GM19467 (cell line): ENCODE measurements at regions not wholly inside any gene's neighbourhood (a gene's known extent, or its start where the extent isn't known, plus 50 kb on each side); places are given as distances from the start of the nearest gene placed in this dataset.
"Not testable (repeated sequence)": the region's sequence is repeated elsewhere in the genome, so short reads cannot be mapped to it uniquely, and the experiment has no call there.

Experiments
- ATAC-seq: cut with Tn5 transposase; IDR thresholded peaks from one replicate; pipeline ENCODE4 v1.9.1; 2021; ENCODE audit warnings: mild to moderate bottlenecking, moderate library complexity; ENCODE audit not compliant: unreplicated experiment

DNA sequence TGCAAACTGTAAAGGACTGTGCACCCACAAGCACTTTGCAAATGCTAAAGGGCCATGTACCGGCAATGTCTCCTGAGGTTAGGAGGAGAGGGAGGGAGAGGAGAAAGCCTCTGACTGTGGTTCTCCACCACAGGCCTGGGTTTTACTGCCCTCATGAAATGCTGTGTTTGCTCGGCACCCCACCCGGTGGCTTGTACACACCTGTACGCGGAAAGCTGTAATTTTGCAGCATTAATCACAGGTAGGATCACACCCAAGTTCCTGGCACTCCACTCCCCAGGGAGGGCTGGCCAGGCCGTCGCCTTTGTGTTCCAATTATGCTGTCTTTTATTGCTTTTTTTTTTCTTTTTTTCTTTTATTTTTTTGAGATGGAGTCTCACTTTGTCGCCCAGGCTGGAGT is 78.5 kb upstream of the MYL10 start:
- ATAC-seq: no peak

DNA sequence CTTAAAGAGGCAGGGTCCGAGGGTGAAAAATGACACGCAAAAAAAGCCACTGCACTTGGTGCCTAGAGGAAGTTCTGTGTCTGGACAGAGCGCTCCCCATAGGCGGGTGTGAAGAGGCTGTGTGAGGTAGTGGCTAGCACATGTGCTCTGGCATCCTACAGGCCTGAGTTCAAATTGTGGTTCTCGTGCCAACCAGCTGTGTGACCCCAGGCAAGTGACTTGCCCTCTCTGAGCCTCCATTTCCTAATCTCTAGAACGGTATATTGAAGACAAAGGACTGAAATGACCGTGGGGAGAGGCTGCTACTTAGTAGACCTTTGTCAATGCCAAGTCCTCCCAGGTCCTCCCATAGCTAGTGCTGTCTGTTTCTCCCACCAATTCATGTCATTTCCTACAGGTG is 79.1 kb upstream of the MYL10 start:
- ATAC-seq: no peak

DNA sequence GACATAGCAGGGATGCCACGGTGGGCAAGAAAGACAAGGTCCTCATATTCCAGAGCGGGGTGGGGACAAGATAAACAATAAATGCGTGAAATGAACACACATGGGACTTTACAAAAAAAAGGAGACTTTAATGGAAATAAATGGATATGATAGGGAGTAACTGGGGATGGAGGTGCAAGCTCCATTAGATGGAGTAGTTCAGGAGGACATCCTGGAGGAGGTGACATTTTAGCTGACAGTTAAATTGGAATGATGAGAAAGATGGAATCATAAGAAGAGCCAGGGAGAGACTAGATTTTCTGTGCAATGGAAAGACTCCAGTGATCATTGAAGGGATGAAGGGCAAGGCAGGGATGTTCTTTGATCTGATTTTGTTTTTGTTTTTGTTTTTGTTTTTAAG is 83.6 kb upstream of the MYL10 start:
- ATAC-seq: no peak

DNA sequence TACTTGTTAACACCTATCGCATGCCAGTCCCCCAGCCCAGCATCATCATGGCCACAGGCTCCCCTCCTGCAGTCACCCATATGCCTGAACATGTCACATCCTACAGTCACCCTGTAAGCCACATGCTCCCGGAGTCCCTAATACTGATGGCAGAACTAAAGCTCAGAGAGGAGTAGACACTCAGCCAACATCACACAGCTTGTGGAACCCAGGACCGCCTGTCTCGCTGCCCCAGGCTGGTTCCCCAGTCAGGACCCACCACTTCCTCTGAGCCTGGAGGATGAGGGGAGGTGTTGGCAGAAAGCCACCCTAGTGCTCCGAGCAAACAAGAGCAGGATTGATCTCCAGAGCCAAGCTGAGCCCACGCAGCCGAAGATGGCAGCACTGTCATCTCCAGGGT is 85.0 kb upstream of the MYL10 start:
- no peak for ATAC-seq

DNA sequence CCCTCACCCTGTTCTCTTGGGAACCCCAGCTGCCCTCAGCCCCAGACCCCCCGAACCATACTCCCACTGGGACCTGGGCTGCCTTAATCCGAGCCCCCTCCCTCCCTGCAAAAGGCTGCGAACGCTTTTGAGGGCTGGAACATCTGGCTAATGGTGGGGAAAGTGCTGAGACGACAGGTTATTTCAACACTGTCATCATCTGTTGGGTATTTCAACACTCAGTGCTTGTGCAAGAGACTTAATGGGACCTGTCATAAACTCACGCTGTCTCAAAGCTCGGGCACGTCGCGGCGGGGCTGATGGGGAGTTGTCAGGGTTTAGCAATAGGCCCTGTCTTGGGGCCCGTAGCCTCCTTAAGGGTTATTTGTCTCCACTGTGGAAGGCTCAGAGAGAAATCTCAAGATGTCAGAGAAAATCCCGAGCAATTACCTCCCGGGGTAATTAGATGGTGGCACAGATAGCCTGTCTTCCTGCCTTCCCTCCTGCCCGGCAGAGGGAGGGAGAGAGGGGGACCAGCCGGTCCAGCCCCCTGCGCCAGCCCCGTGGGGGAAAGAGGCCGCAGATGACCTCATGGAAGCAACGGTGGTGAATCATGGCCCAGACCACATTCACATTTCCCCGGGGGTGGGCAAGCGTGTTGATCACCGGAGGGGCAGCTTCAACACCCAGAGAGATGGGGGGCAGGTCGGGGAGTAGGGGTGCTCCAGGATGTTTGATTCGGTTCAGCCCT is 88.7 kb upstream of the MYL10 start:
- no peak for ATAC-seq

DNA sequence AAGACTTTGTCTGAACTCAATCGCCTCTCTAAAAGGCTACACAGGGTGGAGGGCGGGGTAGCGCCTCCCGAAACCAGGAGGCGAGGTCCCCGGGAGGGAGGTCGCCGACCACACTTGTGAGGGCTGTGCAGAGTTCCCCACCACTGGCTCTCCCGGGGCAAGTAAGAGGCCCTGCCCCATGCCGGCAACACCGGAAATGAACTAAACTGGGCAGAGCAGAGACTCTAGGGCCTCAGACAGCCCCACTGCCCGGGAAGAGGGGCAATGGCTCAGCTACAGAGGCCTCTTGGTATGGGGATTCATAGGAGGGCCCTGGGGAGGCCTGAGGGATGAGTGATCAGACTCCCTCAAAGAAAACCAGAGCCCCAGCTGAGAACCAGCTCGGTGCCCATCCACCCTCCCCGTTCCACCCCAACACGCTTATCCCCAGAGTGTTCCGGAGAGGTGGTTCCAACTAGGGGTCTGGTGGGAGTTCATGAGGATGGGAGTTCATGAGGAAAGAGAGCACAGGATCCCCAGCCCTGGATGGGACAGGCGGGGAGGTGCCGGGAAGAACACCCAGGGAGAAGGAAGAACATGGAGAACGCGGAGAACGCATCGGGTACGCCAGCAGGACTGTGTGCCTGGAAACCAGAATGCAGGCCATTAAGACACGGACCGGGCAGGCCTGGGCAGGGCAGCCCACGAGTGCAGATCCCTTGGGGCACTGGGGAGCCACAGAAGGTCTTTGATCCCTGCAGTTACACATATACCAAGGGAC is 89.4 kb upstream of the MYL10 start:
- ATAC-seq: no peak

DNA sequence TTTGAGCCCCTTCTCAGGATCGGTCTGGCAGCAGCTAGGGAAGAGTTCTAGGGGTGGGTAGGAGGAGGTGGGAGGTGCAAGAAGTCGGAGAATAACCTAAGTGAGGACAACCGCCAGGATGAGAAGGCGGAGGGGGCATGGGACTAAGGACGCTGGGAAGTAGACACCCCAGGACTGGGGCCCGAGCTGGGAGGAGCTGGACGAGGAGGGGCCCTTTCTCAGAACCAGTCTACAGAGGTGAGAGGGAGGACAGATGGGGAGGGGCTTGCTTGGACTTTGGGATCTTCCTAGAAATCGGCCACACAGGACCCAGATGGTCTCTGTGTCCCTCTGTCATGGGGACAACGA is 90.0 kb upstream of the MYL10 start:
- ATAC-seq: no peak

DNA sequence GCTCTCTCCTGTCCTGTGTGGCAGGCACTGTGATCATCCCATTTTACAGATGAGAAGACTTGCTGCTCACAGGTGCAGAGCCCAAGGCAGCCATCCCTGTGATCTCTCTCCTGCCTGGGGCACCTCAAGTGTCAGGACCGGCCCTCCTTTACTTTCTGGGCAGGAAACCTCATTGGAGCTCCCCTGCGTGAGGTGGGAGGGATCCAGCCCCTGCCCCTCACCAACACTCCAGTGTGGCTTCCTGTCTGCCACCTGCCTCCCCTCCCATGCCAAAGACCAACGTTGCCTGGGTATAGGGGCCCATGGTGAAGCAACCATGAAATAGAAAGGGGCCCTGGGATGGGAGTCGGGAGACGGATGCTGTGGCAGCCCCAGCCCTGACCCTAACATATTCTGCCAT is 91.2 kb upstream of the MYL10 start:
- ATAC-seq: no peak

DNA sequence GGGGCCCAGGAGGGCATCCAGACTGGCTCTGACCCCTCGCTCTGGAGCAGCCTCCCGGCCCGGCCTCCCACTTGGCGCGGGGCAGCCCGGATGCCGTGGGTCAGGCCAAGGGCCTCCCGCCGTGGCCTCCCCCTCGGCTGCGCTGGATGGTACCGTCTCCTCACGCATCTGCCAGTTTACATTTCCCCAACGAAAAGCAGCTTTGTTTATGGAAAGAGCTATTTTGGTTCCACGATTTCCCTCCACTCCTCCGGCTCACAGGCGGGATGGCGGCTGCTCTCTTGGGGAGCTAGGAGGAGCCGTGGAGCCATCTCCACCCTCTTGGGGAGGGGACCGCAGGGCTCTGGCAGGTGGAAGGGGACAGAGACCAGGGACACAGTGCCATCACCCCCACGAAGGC is 93.2 kb upstream of the MYL10 start:
- ATAC-seq: no peak

DNA sequence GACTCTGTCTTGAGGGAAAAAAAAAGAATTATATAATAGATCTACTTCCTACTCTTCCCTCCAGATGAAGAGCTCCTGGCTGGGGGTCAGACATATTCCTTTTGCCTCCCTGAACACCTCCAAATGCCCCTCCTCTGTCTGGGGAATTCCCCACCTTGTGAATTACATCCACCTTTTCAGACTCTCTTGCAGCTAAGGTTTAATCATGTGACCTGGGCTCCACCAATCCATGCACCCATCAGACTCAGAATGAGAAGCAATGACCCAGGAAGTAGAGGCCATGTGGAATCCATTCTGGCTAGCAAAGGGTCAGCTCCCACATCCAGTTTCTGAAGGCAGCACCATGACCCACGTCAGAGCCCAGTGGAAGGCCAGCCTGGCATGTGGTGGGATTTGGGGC is 93.6 kb upstream of the CUX1 start:
- ATAC-seq: no peak

DNA sequence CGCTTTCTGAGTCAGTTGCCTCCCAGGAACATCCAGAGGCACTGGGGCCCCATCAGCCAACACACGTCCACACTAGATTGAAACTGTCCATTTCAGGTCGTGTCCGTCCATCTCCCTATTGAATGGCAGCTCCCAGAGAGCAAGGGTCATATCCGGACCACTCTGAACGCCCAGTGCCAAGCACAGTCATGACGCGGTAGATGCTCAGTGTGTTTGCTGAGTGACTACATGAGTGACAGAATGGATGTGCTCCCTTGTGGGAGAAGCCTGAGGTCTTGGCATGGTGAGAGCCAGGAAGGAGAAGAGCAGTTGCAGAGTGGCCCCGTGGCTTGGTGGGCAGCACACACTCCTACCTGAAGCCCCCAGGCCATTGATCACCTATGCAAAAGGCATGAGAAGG is 92.5 kb upstream of the CUX1 start:
- ATAC-seq: no peak

DNA sequence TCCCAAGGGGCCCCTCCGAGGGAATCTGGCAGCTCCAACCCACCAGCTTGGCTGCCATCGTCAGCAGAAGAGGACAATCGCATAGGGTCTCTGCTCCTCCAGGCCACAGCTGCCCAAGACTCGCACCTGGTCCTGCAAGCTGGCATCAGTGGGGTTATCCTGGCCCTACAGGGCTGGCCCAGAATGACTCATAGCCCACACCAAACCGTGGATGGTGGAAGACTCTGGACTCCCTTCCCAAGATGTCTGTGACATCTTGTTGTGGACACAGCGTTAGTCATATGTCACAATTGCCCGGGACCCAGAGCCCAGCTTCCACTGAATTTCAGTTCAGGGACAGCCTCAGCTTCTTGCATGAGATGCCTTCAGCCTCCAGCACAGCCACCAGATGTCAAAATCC is 91.5 kb upstream of the CUX1 start:
- ATAC-seq: no peak

DNA sequence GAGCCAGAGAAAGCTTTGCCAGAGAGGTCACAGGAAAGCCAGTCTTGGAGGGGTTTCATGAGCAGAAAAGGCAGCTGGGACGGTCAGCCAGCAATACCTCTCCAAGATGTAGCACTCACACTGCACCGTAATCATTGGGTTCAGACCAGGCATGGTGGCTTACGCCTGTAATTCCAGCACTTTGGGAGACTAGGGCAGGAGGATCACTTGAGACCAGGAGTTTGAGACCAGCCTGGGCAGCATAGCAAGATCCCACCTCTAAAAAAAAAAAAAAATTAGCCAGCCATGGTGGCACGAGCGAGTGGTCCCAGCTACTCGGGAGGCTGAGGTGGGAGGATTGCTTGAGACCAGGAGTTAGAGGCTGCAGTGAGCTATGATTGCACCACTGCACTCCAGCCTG is 90.2 kb upstream of the CUX1 start:
- no peak for ATAC-seq

DNA sequence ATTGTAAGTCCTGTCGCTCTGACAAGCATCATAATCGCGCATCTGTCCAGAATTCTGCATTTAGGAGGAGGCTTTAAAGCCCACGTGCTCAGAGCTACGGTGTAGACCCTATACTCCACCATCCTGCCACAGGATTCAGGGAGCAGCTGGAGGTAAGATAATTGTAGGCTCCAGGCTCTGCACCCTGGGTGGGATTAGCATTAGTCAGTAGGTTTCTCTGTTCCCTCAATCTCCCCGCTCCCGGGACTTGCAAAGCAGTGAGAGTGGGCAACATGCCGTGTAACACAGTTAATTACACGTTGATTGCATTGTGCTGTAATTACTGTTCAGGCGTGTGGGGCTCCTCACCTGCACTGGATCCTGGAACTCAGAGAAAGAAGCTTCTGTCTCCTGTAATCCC is 89.3 kb upstream of the CUX1 start:
- no peak for ATAC-seq

DNA sequence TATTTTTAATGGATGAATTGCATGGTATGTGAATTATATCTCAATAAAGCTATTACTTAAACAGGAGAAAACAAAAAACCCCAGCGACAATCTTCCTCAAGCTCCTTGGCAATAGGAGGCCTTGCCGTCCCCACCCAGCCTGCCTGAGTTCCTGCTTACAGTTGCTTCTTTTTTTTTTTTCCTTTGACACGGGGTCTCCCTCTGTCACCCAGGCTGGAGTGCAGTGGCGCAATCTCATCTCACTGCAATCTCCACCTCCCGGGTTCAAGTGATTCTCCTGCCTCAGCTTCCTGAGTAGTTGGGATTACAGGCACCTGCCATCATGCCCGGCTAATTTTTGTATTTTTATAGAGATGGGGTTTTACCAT is 88.6 kb upstream of the CUX1 start:
- ATAC-seq: not testable (repeated sequence)

DNA sequence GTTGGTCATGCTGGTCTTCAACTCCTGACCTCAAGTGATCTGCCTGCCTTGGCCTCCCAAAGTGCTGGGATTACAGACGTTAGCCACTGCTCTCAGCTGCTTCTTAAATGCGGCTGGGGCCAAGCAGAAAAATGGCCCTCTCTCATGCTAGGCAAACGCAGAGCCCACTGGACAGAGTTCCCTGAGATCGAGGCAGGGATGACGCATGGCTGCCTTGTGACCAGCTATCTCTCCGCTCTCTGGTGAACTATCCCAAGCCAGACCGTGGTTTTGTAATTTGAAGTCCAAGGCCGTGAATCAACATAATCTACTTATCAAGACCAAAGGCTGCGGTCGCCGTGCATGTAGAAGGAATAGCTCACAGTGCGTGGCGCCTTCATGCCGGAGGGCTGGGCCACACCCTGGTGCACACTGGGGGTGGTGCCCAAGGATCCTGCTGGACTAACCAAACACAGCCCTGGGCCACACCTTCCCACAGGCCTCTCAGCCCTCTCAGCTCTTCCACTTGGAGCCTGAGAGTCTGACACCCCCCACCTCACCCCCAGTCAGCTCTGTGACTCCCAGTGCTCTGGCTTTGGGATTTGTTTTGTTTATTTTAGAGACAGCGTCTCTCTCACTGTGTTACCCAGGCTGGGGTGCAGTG is 88.1 kb upstream of the CUX1 start:
- no peak for ATAC-seq

DNA sequence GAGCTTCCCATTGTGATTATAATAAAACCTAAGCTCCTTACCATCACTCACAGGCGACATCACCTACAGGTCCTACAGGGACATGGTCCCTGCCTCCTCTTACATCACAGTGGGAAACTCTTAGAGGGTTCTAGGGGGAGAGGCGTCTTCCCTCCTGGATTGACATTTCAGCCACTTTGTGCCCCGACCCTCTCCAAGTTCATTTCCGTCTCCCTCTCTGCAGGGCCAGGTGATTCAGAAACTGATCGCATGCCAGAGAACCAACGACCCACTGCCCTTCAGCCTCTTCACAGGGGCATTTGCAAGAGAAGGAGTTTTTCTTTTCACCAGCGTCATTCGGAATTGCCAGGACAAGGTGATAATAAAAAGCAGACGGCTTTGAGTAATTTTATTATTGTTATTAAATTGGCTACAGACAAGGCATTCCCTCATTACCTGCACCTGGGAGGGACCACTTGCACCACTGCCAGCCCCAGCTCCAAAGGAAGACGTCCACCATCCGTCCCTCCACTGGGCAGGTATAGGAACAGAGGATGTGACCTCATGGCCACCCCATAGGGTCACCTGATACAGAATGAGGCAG is 85.8 kb upstream of the CUX1 start:
- ATAC-seq: no peak

DNA sequence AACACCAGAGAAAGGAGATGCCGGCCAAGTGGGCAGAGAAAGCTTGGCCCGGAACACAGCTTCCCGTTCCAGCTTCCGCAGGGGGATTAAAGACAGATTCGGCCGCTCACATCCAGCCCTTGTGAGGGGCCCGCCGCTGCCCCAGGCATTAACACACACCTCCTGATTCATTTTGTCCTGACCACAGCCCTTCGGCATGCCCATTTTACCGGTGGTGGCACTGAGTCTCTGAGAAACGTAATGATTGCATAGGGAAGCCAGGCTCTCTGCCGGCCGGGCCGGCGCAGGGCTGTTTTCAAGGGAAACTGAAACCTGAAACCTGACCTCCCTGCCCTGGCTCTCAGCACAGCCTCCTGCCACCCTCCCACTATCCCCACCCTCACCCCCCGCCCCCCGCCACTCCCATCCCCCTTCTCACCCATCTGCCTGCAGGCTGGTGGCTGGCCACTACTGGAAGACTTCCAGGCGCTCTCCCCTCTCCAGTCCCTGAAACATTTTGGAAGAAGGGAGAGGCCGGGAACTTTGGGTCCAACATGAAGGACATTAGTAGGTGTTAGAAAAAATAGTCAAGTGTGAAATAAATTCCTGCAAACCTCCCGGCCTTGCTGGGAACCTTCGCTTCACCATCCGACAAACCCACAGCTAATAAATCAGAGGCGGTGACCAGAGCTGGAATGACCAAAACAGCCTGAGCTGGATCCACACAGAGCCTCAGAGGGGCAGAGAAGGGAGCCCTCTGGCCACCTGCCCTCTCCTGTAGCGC is 83.5 kb upstream of the CUX1 start:
- no peak for ATAC-seq

DNA sequence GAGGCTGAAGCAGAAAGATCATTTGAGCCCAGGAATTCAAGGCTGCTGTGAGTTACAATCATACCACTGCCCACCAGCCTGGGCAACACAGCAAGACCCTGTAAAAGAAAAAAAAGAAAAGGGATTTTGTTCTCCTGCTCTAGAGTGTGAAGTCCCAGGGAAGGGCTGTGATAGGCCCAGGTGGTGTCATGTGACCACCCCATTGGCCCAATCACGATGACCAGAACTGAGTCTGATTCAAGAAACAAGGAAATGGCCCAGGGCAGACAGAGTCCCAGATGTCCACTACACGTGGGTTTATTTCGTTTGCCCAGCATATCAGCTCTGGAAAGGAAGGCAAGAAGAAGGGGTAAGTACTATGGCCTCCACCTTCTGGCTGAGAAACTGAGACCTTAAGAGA is 81.3 kb upstream of the CUX1 start:
- no peak for ATAC-seq

DNA sequence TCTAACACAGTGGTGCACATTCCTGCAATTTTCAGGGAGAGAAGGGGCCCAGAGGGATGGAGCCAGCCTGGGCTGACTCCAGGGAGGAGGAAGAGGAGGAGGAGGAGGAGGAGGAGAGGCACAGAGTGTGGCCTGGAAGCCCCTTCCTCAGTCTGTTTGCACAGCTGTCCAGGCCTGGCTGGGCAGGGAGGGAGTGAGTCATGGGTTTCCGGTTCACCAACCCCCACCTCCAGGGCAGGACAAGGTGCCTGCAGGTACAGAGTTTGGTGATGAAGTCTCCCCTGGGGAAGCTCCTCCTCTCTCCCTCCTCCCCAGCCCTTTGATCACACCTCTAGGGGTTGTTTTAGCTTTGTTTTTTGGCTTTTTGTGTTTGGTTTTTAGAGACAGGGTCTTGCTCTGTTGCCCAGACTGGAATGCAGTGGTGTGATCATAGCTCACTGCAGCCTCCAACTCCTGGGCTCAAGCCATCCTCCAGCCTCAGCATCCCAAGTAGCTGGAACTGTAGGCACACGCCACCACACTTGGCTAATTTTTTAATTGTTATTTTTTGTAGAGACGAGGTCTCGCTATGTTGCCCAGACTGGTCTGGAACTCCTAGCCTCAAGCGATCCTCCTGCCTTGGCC is 77.5 kb upstream of the CUX1 start:
- no peak for ATAC-seq
